ENCODE measurements at regions not wholly inside any gene's neighbourhood (a gene's known extent, or its start where the extent isn't known, plus 50 kb on each side); places are given as distances from the start of the nearest gene placed in this dataset.

- no peaks in the 10 kb centered on the region for H3K9me3 ChIP-seq (ENCODE audit: control insufficient read depth, insufficient read depth, low read length)
- H3K27me3 ChIP-seq (ENCODE audit: control insufficient read depth, insufficient read depth, low read length), result no peaks in the 10 kb centered on the region
- H3K4me3 ChIP-seq (ENCODE audit: low read length), result no peak overlapping the region
- H3K27ac ChIP-seq (ENCODE audit: low read length), result no peak overlapping the region
- Mint-ChIP-seq H3K4me1 (no peaks in the 10 kb centered on the region), H3K27me3 (ENCODE audit: low read depth in 2 of 2) (peaks cover 20 to 33% of the 10 kb centered on the region in 2 donors), H3K36me3 (no peaks in the 10 kb centered on the region), H3K9me3 (no peaks in the 10 kb centered on the region), H3K27ac (no peak overlapping the region), H3K4me3 (no peak overlapping the region)
- no peaks in the 10 kb centered on the region for H3K4me1 ChIP-seq (ENCODE audit: control insufficient read depth, insufficient read depth, low read length)
- ATAC-seq (no peak), DNase-seq (no peak)
- intact Hi-C loops (cut with micrococcal nuclease), result no loop called here
- no peaks in the 10 kb centered on the region for H3K36me3 ChIP-seq (ENCODE audit: control insufficient read depth, insufficient read depth, low read length)
- 90% methylated on average over 4 of the region's 7 CpGs for WGBS (ENCODE audit: insufficient coverage)
- TF ChIP-seq CTCF (IDR thresholded peaks at IDR 0.05), result no peak
Observed at GRCh38 chr15:70217226-70218160, 119.8 kb upstream of the TLE3 start.

GRCh38 chr15:70215951-70216350 lies 118.2 kb upstream of the TLE3 start:
- Mint-ChIP-seq H3K4me3 (no peak overlapping the region), H3K9me3 (no peaks in the 10 kb centered on the region), H3K36me3 (no peaks in the 10 kb centered on the region), H3K4me1 (no peaks in the 10 kb centered on the region), H3K27me3 (ENCODE audit: low read depth in 2 of 2) (peaks cover 17 to 31% of the 10 kb centered on the region in 2 donors), H3K27ac (no peak overlapping the region)
- Histone ChIP-seq H3K36me3 (ENCODE audit: control insufficient read depth, insufficient read depth, low read length) (no peaks in the 10 kb centered on the region), H3K9me3 (ENCODE audit: control insufficient read depth, insufficient read depth, low read length) (no peaks in the 10 kb centered on the region), H3K4me3 (ENCODE audit: low read length) (no peak overlapping the region), H3K27me3 (ENCODE audit: control insufficient read depth, insufficient read depth, low read length) (no peaks in the 10 kb centered on the region), H3K27ac (ENCODE audit: low read length) (no peak overlapping the region), H3K4me1 (ENCODE audit: control insufficient read depth, insufficient read depth, low read length) (no peaks in the 10 kb centered on the region)
- intact Hi-C loops (cut with micrococcal nuclease), result no loop called here
- no peak for TF ChIP-seq CTCF (IDR thresholded peaks at IDR 0.05)
- WGBS (ENCODE audit: insufficient coverage), result 91% methylated on average over 3 of the region's 5 CpGs
- DNase-seq, result no peak
- ATAC-seq, result no peak

- Mint-ChIP-seq H3K27ac (no peak overlapping the region), H3K4me3 (no peak overlapping the region), H3K4me1 (no peaks in the 10 kb centered on the region), H3K9me3 (no peaks in the 10 kb centered on the region), H3K36me3 (no peaks in the 10 kb centered on the region), H3K27me3 (ENCODE audit: low read depth in 2 of 2) (peaks cover 17 to 32% of the 10 kb centered on the region in 2 donors)
- Histone ChIP-seq H3K27ac (ENCODE audit: low read length) (no peak overlapping the region), H3K4me3 (ENCODE audit: low read length) (no peak overlapping the region), H3K4me1 (ENCODE audit: control insufficient read depth, insufficient read depth, low read length) (no peaks in the 10 kb centered on the region), H3K36me3 (ENCODE audit: control insufficient read depth, insufficient read depth, low read length) (no peaks in the 10 kb centered on the region), H3K9me3 (ENCODE audit: control insufficient read depth, insufficient read depth, low read length) (no peaks in the 10 kb centered on the region), H3K27me3 (ENCODE audit: control insufficient read depth, insufficient read depth, low read length) (no peaks in the 10 kb centered on the region)
- DNase-seq, result no peak
- 97% methylated on average over 7 of the region's 7 CpGs for WGBS (ENCODE audit: insufficient coverage)
- intact Hi-C loops (cut with micrococcal nuclease), result no loop called here
- no peak for TF ChIP-seq CTCF (IDR thresholded peaks at IDR 0.05)
- no peak for ATAC-seq
Observed at GRCh38 chr15:70214941-70215635, 117.4 kb upstream of the TLE3 start.
